Skeletal muscle satellite cell (primary cell): ENCODE measurements at regions not wholly inside any gene's neighbourhood (a gene's known extent, or its start where the extent isn't known, plus 50 kb on each side); places are given as distances from the start of the nearest gene placed in this dataset.

Experiments used
- H3K27me3 ChIP-seq: 2 replicates; pipeline ENCODE4 v1.7.0; 2013; ENCODE audit warnings: low read length; ENCODE audit not compliant: control insufficient read depth, insufficient read depth
- H3K36me3 ChIP-seq: 2 replicates; pipeline ENCODE4 v1.7.0; 2013; ENCODE audit warnings: mild to moderate bottlenecking, control low read depth, low read length; ENCODE audit not compliant: insufficient read depth
- H3K4me1 ChIP-seq: 2 replicates; pipeline ENCODE4 v1.7.0; 2013; ENCODE audit warnings: low read length; ENCODE audit not compliant: control insufficient read depth, insufficient read depth
- H3K4me2 ChIP-seq: 2 replicates; pipeline ENCODE4 v1.7.0; 2013; ENCODE audit warnings: mild to moderate bottlenecking, low read length
- H3K4me3 ChIP-seq: 2 replicates; pipeline ENCODE4 v1.7.0; 2013; ENCODE audit warnings: low read length
- H3K9ac ChIP-seq: 2 replicates; pipeline ENCODE4 v1.7.0; 2013; ENCODE audit warnings: mild to moderate bottlenecking, low read depth, low read length, moderate library complexity
- H3K9me3 ChIP-seq: replicated peaks from 2 replicates; pipeline ENCODE4 v1.7.0; 2013; ENCODE audit warnings: mild to moderate bottlenecking, control low read depth, low read length

GRCh38 chr6:91540902-91541301 lies 954.0 kb upstream of the MAP3K7 start:
- no peak overlapping the region for H3K9ac ChIP-seq
- no peaks in the 10 kb centered on the region for H3K36me3 ChIP-seq
- no peaks in the 10 kb centered on the region for H3K4me1 ChIP-seq
- H3K4me2 ChIP-seq, result no peak overlapping the region
- no peak overlapping the region for H3K4me3 ChIP-seq
- H3K27me3 ChIP-seq, result no peaks in the 10 kb centered on the region
- H3K9me3 ChIP-seq, result no peaks in the 10 kb centered on the region

- Histone ChIP-seq H3K4me1 (no peaks in the 10 kb centered on the region), H3K4me3 (no peak overlapping the region), H3K9me3 (no peaks in the 10 kb centered on the region), H3K9ac (no peak overlapping the region), H3K27me3 (no peaks in the 10 kb centered on the region), H3K36me3 (no peaks in the 10 kb centered on the region), H3K4me2 (no peak overlapping the region)
Measured at GRCh38 chr6:91539456-91539855, 952.6 kb upstream of the MAP3K7 start.

- Histone ChIP-seq H3K36me3 (no peaks in the 10 kb centered on the region), H3K4me2 (no peak overlapping the region), H3K4me1 (no peaks in the 10 kb centered on the region), H3K9me3 (no peaks in the 10 kb centered on the region), H3K4me3 (no peak overlapping the region), H3K9ac (no peak overlapping the region), H3K27me3 (no peaks in the 10 kb centered on the region)
Measured at GRCh38 chr6:91538622-91539021, 951.8 kb upstream of the MAP3K7 start.

- H3K4me3 ChIP-seq, result no peak overlapping the region
- no peak overlapping the region for H3K9ac ChIP-seq
- no peaks in the 10 kb centered on the region for H3K36me3 ChIP-seq
- H3K27me3 ChIP-seq, result no peaks in the 10 kb centered on the region
- H3K4me1 ChIP-seq, result no peaks in the 10 kb centered on the region
- no peak overlapping the region for H3K4me2 ChIP-seq
- H3K9me3 ChIP-seq, result no peaks in the 10 kb centered on the region
Measured at GRCh38 chr6:91534614-91535013, 947.7 kb upstream of the MAP3K7 start.

GRCh38 chr6:91523511-91523910 lies 936.6 kb upstream of the MAP3K7 start:
- no peak overlapping the region for H3K4me2 ChIP-seq
- H3K27me3 ChIP-seq, result no peaks in the 10 kb centered on the region
- no peak overlapping the region for H3K4me3 ChIP-seq

GRCh38 chr6:91521999-91522398 lies 935.1 kb upstream of the MAP3K7 start:
- H3K36me3 ChIP-seq, result no peaks in the 10 kb centered on the region
- H3K27me3 ChIP-seq, result no peaks in the 10 kb centered on the region
- H3K4me3 ChIP-seq, result no peak overlapping the region
- no peak overlapping the region for H3K9ac ChIP-seq
- no peaks in the 10 kb centered on the region for H3K4me1 ChIP-seq
- no peak overlapping the region for H3K4me2 ChIP-seq
- H3K9me3 ChIP-seq, result no peaks in the 10 kb centered on the region

More at GRCh38 chr6:91523511-91523910, 936.6 kb upstream of the MAP3K7 start:
- no peaks in the 10 kb centered on the region for H3K36me3 ChIP-seq
- no peaks in the 10 kb centered on the region for H3K9me3 ChIP-seq
- no peak overlapping the region for H3K9ac ChIP-seq
- H3K4me1 ChIP-seq, result no peaks in the 10 kb centered on the region

- no peak overlapping the region for H3K4me3 ChIP-seq
- no peak overlapping the region for H3K9ac ChIP-seq
- no peaks in the 10 kb centered on the region for H3K27me3 ChIP-seq
- no peaks in the 10 kb centered on the region for H3K36me3 ChIP-seq
- peaks cover 5% of the 10 kb centered on the region for H3K4me1 ChIP-seq
- no peaks in the 10 kb centered on the region for H3K9me3 ChIP-seq
- H3K4me2 ChIP-seq, result no peak overlapping the region
Measured at GRCh38 chr6:91509711-91510110, 922.8 kb upstream of the MAP3K7 start.

GRCh38 chr6:91509039-91509438 lies 922.2 kb upstream of the MAP3K7 start:
- H3K4me3 ChIP-seq, result no peak overlapping the region
- no peaks in the 10 kb centered on the region for H3K36me3 ChIP-seq
- no peaks in the 10 kb centered on the region for H3K9me3 ChIP-seq
- H3K9ac ChIP-seq, result no peak overlapping the region
- no peak overlapping the region for H3K4me2 ChIP-seq
- H3K27me3 ChIP-seq, result no peaks in the 10 kb centered on the region
- H3K4me1 ChIP-seq, result peaks cover 5% of the 10 kb centered on the region

GRCh38 chr6:91506509-91506908 lies 919.6 kb upstream of the MAP3K7 start:
- peaks cover 5% of the 10 kb centered on the region for H3K4me1 ChIP-seq
- H3K9ac ChIP-seq, result no peak overlapping the region
- no peaks in the 10 kb centered on the region for H3K27me3 ChIP-seq
- H3K36me3 ChIP-seq, result no peaks in the 10 kb centered on the region
- no peak overlapping the region for H3K4me2 ChIP-seq
- H3K9me3 ChIP-seq, result no peaks in the 10 kb centered on the region
- H3K4me3 ChIP-seq, result no peak overlapping the region

- peaks cover 5% of the 10 kb centered on the region for H3K4me1 ChIP-seq
- H3K27me3 ChIP-seq, result no peaks in the 10 kb centered on the region
- no peak overlapping the region for H3K9ac ChIP-seq
- H3K4me2 ChIP-seq, result no peak overlapping the region
- no peaks in the 10 kb centered on the region for H3K9me3 ChIP-seq
- no peak overlapping the region for H3K4me3 ChIP-seq
- H3K36me3 ChIP-seq, result no peaks in the 10 kb centered on the region
Measured at GRCh38 chr6:91505199-91505598, 918.3 kb upstream of the MAP3K7 start.

GRCh38 chr6:91501930-91502329 lies 915.1 kb upstream of the MAP3K7 start:
- H3K4me1 ChIP-seq, result no peaks in the 10 kb centered on the region
- no peaks in the 10 kb centered on the region for H3K36me3 ChIP-seq
- no peak overlapping the region for H3K4me3 ChIP-seq
- H3K27me3 ChIP-seq, result no peaks in the 10 kb centered on the region
- H3K9ac ChIP-seq, result no peak overlapping the region
- no peak overlapping the region for H3K4me2 ChIP-seq
- no peaks in the 10 kb centered on the region for H3K9me3 ChIP-seq

GRCh38 chr6:91500689-91501303 lies 913.9 kb upstream of the MAP3K7 start:
- Histone ChIP-seq H3K9ac (no peak overlapping the region), H3K4me1 (no peaks in the 10 kb centered on the region), H3K4me2 (no peak overlapping the region), H3K4me3 (no peak overlapping the region), H3K27me3 (no peaks in the 10 kb centered on the region), H3K36me3 (no peaks in the 10 kb centered on the region), H3K9me3 (no peaks in the 10 kb centered on the region)
